ENCODE measurements at regions not wholly inside any gene's neighbourhood (a gene's known extent, or its start where the extent isn't known, plus 50 kb on each side); places are given as distances from the start of the nearest gene placed in this dataset.

GRCh38 chr1:55593298-55593697 lies 378.1 kb upstream of the USP24 start:
- TF ChIP-seq POLR2AphosphoS5 (IDR thresholded peaks at IDR 0.05; ENCODE audit: borderline replicate concordance, low read depth, low read length) (no peak), EZH2 (IDR thresholded peaks at IDR 0.05) (no peak)
